Caco-2 (cell line): ENCODE measurements at regions not wholly inside any gene's neighbourhood (a gene's known extent, or its start where the extent isn't known, plus 50 kb on each side); places are given as distances from the start of the nearest gene placed in this dataset.

Experiments
- BruUV-seq: library from RNA; stranded (reverse); fragments of 400-500 nt; replicated peaks from 2 replicates; lab custom pipeline; 2021; lab: Mats Ljungman, UMichigan
- CTCF ChIA-PET: fragments of 300-600 bp; sonication (Branson Sonifier 250); formaldehyde crosslinking; loops from one replicate; lab custom pipeline; 2022; ENCODE audit warnings: antibody characterized with exemption; lab: Charles Lee
- POLR2A ChIA-PET: fragments of 300-600 bp; sonication (Branson Sonifier 250); formaldehyde crosslinking; loops from one replicate; lab custom pipeline; 2022; ENCODE audit warnings: antibody characterized with exemption; lab: Charles Lee
- DNase-seq, 2 experiments: peaks; one replicate each; pipeline versions ENCODE4 v3.0.0 to v3.0.0-alpha.2; 2020 to 2022
- H3K27me3 ChIP-seq: replicated peaks from 2 replicates; pipeline ENCODE4 v1.6.0; 2011; ENCODE audit warnings: low read length; ENCODE audit not compliant: control insufficient read depth, insufficient read depth
- H3K36me3 ChIP-seq: 2 replicates; pipeline ENCODE4 v1.5.1; 2011; ENCODE audit warnings: low read length; ENCODE audit not compliant: control insufficient read depth, insufficient read depth
- H3K4me1 ChIP-seq: fragments of 250-450 bp; sonication (Bioruptor Pico); 2 replicates; pipeline ENCODE4 v1.5.1; 2020; ENCODE audit warnings: mild to moderate bottlenecking
- H3K4me3 ChIP-seq: 2 replicates; pipeline ENCODE4 v1.5.1; 2011; ENCODE audit warnings: low read depth, mild to moderate bottlenecking, control low read depth, low read length
- H3K9me3 ChIP-seq: fragments of 250-450 bp; sonication (Bioruptor Pico); 2 replicates; pipeline ENCODE4 v1.5.1; 2020; ENCODE audit warnings: mild to moderate bottlenecking, moderate library complexity
- H3K27ac Mint-ChIP-seq: one replicate; pipeline ENCODE4 v1.8.0; 2022; ENCODE audit warnings: mixed read lengths; ENCODE audit not compliant: unreplicated experiment
- H3K27me3 Mint-ChIP-seq: one replicate; pipeline ENCODE4 v1.8.0; 2022; ENCODE audit warnings: mixed read lengths; ENCODE audit not compliant: insufficient read depth, unreplicated experiment
- H3K36me3 Mint-ChIP-seq: one replicate; pipeline ENCODE4 v1.8.0; 2022; ENCODE audit warnings: mild to moderate bottlenecking, mixed read lengths; ENCODE audit not compliant: insufficient read depth, unreplicated experiment
- H3K4me1 Mint-ChIP-seq: one replicate; pipeline ENCODE4 v1.8.0; 2022; ENCODE audit warnings: low read depth, mixed read lengths; ENCODE audit not compliant: unreplicated experiment
- H3K4me3 Mint-ChIP-seq: one replicate; pipeline ENCODE4 v1.8.0; 2022; ENCODE audit warnings: mild to moderate bottlenecking, moderate library complexity, mixed read lengths; ENCODE audit not compliant: unreplicated experiment
- H3K9me3 Mint-ChIP-seq: one replicate; pipeline ENCODE4 v1.8.0; 2022; ENCODE audit warnings: mixed read lengths; ENCODE audit not compliant: unreplicated experiment
- CTCF ChIP-seq, 2 experiments: fragments of 200-600 bp in 1 of 2; IDR thresholded peaks; 1 replicate in 1 of 2; 2 replicates in 1 of 2; pipeline versions ENCODE4 v1.5.1 to v1.8.0; 2011 to 2022; ENCODE audit warnings: antibody characterized with exemption in 1 of 2, control low read depth in 1 of 2, inconsistent platforms in 1 of 2, low read depth in 1 of 2, low read length in 1 of 2, mild to moderate bottlenecking in 1 of 2, moderate library complexity in 1 of 2; ENCODE audit not compliant: insufficient read depth in 1 of 2, severe bottlenecking in 1 of 2, unreplicated experiment in 1 of 2
- intact Hi-C: fragments of 100-400 bp; cut with micrococcal nuclease; formaldehyde crosslinking; loops from one replicate; pipeline ENCODE4 v1.10.0; 2022; ENCODE audit not compliant: unreplicated experiment

- intact Hi-C loops, result no loop called here
- no peaks in the 10 kb centered on the region for H3K9me3 Mint-ChIP-seq
- no peak for DNase-seq
- Histone ChIP-seq H3K4me3 (no peak overlapping the region), H3K4me1 (peaks cover 32% of the 10 kb centered on the region), H3K27me3 (no peaks in the 10 kb centered on the region), H3K36me3 (no peaks in the 10 kb centered on the region), H3K9me3 (no peaks in the 10 kb centered on the region; the same call in 1 of the 2 replicates)
- H3K4me1 Mint-ChIP-seq, result peaks cover 27% of the 10 kb centered on the region
- ChIA-PET CTCF (interaction anchor here (0.6 to 0.7 kb wide), 2 partner anchors 493 to 499 kb away, joined by 6 to 9 read pairs; no protein-coding TSS in a partner anchor), POLR2A (no interaction called here)
- no peak for TF ChIP-seq CTCF (IDR thresholded peaks at IDR 0.05; ENCODE audit: insufficient read depth in 1 of 2, low read depth in 1 of 2, low read length in 1 of 2, severe bottlenecking in 1 of 2, unreplicated experiment in 1 of 2)
- H3K36me3 Mint-ChIP-seq, result no peaks in the 10 kb centered on the region
- H3K27me3 Mint-ChIP-seq, result no peaks in the 10 kb centered on the region
- H3K27ac Mint-ChIP-seq, result no peak overlapping the region
- BruUV-seq, result no TSS peak
- no peak overlapping the region for H3K4me3 Mint-ChIP-seq
Measured at GRCh38 chr12:115155665-115156645, 472.0 kb upstream of the TBX3 start.

GRCh38 chr12:115149685-115150378 lies 465.9 kb upstream of the TBX3 start:
- no TSS peak for BruUV-seq
- peaks cover 7% of the 10 kb centered on the region for H3K4me1 Mint-ChIP-seq
- no peak overlapping the region for H3K27ac Mint-ChIP-seq
- H3K36me3 Mint-ChIP-seq, result no peaks in the 10 kb centered on the region
- CTCF ChIA-PET, result no interaction called here
- Histone ChIP-seq H3K27me3 (no peaks in the 10 kb centered on the region), H3K36me3 (no peaks in the 10 kb centered on the region), H3K4me1 (no peaks in the 10 kb centered on the region), H3K9me3 (no peaks in the 10 kb centered on the region; the same call in 1 of the 2 replicates), H3K4me3 (no peak overlapping the region)
- H3K9me3 Mint-ChIP-seq, result no peaks in the 10 kb centered on the region
- POLR2A ChIA-PET, result no interaction called here
- no peak overlapping the region for H3K4me3 Mint-ChIP-seq
- intact Hi-C loops, result no loop called here
- no peaks in the 10 kb centered on the region for H3K27me3 Mint-ChIP-seq
- DNase-seq, result no peak
- TF ChIP-seq CTCF (IDR thresholded peaks at IDR 0.05; ENCODE audit: insufficient read depth in 1 of 2, low read depth in 1 of 2, low read length in 1 of 2, severe bottlenecking in 1 of 2, unreplicated experiment in 1 of 2), result no peak

- ChIA-PET POLR2A (no interaction called here), CTCF (no interaction called here)
- Mint-ChIP-seq H3K9me3 (no peaks in the 10 kb centered on the region), H3K36me3 (no peaks in the 10 kb centered on the region), H3K27ac (no peak overlapping the region), H3K27me3 (no peaks in the 10 kb centered on the region), H3K4me1 (peaks cover 7% of the 10 kb centered on the region), H3K4me3 (no peak overlapping the region)
- DNase-seq, result no peak
- Histone ChIP-seq H3K9me3 (no peaks in the 10 kb centered on the region; the same call in 1 of the 2 replicates), H3K36me3 (no peaks in the 10 kb centered on the region), H3K4me3 (no peak overlapping the region), H3K4me1 (no peaks in the 10 kb centered on the region), H3K27me3 (no peaks in the 10 kb centered on the region)
- BruUV-seq, result no TSS peak
- intact Hi-C loops, result no loop called here
- TF ChIP-seq CTCF (IDR thresholded peaks at IDR 0.05; ENCODE audit: insufficient read depth in 1 of 2, low read depth in 1 of 2, low read length in 1 of 2, severe bottlenecking in 1 of 2, unreplicated experiment in 1 of 2), result no peak
Measured at GRCh38 chr12:115149279-115149678, 465.3 kb upstream of the TBX3 start.
